ENCODE measurements at regions not wholly inside any gene's neighbourhood (a gene's known extent, or its start where the extent isn't known, plus 50 kb on each side); places are given as distances from the start of the nearest gene placed in this dataset.

- TF ChIP-seq CTCF (IDR thresholded peaks at IDR 0.05) (no peak), REST (IDR thresholded peaks at IDR 0.05; ENCODE audit: low read depth, low read length) (no peak), IRF3 (IDR thresholded peaks at IDR 0.05; ENCODE audit: low read depth, low read length) (no peak), RFX5 (IDR thresholded peaks at IDR 0.05; ENCODE audit: low read length) (no peak), FOXM1 (IDR thresholded peaks at IDR 0.05; ENCODE audit: low read depth) (no peak), RCOR1 (IDR thresholded peaks at IDR 0.05; ENCODE audit: low read length) (no peak)
Measured at GRCh38 chrX:40213092-40213491, 115.3 kb upstream of the BCOR start.

Data from SK-N-SH (cell line).